ENCODE measurements at regions not wholly inside any gene's neighbourhood (a gene's known extent, or its start where the extent isn't known, plus 50 kb on each side); places are given as distances from the start of the nearest gene placed in this dataset.

GRCh38 chr3:107247116-107247515 lies 130.1 kb upstream of the CCDC54 start:
- DNase-seq: no peak

GRCh38 chr3:107249132-107249531 lies 128.1 kb upstream of the CCDC54 start:
- DNase-seq: no peak

- no peak for DNase-seq
Measured at GRCh38 chr3:107250221-107250620, 127.0 kb upstream of the CCDC54 start.

GRCh38 chr3:107251819-107252218 lies 125.4 kb upstream of the CCDC54 start:
- no peak for DNase-seq

- DNase-seq: no peak
Measured at GRCh38 chr3:107256963-107257362, 120.3 kb upstream of the CCDC54 start.

- DNase-seq: no peak
Measured at GRCh38 chr3:107258300-107258699, 118.9 kb upstream of the CCDC54 start.

GRCh38 chr3:107260207-107260606 lies 117.0 kb upstream of the CCDC54 start:
- DNase-seq: no peak

GRCh38 chr3:107263269-107264021 lies 113.8 kb upstream of the CCDC54 start:
- DNase-seq: no peak

GRCh38 chr3:107264888-107265287 lies 112.4 kb upstream of the CCDC54 start:
- no peak for DNase-seq

GRCh38 chr3:107265526-107265925 lies 111.7 kb upstream of the CCDC54 start:
- no peak for DNase-seq

- DNase-seq: no peak
Measured at GRCh38 chr3:107268469-107268868, 108.8 kb upstream of the CCDC54 start.

- no peak for DNase-seq
Measured at GRCh38 chr3:107269136-107269535, 108.1 kb upstream of the CCDC54 start.

GRCh38 chr3:107271787-107272387 lies 105.4 kb upstream of the CCDC54 start:
- DNase-seq: peak; percentile 47

- DNase-seq: no peak
Measured at GRCh38 chr3:107272471-107272870, 104.8 kb upstream of the CCDC54 start.

- no peak for DNase-seq
Measured at GRCh38 chr3:107272885-107273284, 104.4 kb upstream of the CCDC54 start.

- no peak for DNase-seq
Measured at GRCh38 chr3:107273771-107274170, 103.5 kb upstream of the CCDC54 start.

GRCh38 chr3:107275511-107275910 lies 101.7 kb upstream of the CCDC54 start:
- no peak for DNase-seq

- DNase-seq: no peak
Measured at GRCh38 chr3:107283948-107284347, 93.3 kb upstream of the CCDC54 start.

- DNase-seq: no peak
Measured at GRCh38 chr3:107284612-107285011, 92.6 kb upstream of the CCDC54 start.

- DNase-seq: no peak
Measured at GRCh38 chr3:107285197-107285596, 92.0 kb upstream of the CCDC54 start.

- no peak for DNase-seq
Measured at GRCh38 chr3:107289354-107289753, 87.9 kb upstream of the CCDC54 start.

GRCh38 chr3:107294117-107294516 lies 83.1 kb upstream of the CCDC54 start:
- no peak for DNase-seq

- DNase-seq: no peak
Measured at GRCh38 chr3:107297597-107297996, 79.6 kb upstream of the CCDC54 start.

GRCh38 chr3:107307205-107307604 lies 70.0 kb upstream of the CCDC54 start:
- DNase-seq: no peak

GRCh38 chr3:107308716-107309115 lies 68.5 kb upstream of the CCDC54 start:
- DNase-seq: no peak

All from NCI-H1092 treated with DMSO at 0.1 percent for 48 hours (cell line).